SHP77 (cell line): ENCODE measurements at regions not wholly inside any gene's neighbourhood (a gene's known extent, or its start where the extent isn't known, plus 50 kb on each side); places are given as distances from the start of the nearest gene placed in this dataset.

Source experiments
- DNase-seq, 2 experiments: peaks; one replicate each; lab custom pipeline; 2025; lab: John Stamatoyannopoulos, UW

DNA sequence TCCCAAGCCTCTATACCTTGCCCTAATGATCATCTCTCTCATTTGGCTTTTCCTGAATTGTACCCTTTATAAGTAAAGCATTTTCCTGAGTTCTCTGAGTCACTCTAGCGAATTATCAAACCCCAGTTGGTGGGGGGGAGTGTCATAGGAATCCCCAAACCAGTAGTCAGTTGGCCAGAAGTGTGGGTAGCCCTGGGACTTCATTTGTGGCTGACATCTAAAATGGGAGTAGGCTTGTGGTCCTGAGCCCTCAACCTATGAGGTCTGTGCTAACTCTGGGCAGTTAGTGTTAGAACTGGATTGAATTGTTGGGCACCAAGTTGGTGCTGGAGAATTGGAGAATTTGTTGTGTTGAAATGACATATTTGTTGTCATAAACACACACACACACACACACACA, 91.3 kb downstream of the BBS10 start:
- no peak for DNase-seq

DNA sequence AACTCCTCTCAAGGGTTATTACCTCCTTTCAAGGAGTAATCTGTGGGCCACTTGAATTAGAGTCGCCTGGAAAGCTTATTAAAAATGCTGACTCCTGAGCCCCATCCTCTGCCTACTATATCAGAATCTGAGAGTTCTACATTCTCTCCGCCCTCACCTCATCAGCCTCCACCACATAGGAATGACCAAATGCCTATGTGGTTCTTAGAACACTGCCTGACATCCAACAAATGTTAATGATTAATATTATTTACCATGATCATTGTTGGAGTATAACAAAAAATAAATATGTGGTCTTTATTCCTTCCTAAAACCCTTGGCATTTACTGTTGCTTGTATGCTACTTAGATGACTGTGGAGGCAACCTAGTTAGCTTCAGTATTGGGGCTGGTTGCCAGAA, 91.9 kb downstream of the BBS10 start:
- DNase-seq = no peak

DNA sequence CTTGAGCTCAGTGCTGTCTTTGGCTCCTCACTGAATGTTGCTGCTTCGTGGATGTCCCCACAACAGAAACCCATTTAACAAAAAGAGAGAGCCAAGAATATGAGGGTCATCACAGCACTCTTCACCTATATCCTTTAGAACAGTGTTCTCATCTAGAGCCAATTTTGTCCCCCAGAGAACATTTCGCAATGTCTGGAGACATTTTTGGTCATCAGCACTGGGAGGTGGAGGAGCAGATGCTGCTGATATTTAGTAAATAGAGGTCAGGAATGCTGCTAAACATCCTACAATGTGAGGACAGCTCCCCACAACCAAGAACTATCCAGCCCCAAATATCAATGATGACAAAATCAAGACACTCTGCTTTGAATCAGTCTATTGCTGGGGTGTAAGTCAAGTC, 92.5 kb downstream of the BBS10 start:
- no peak for DNase-seq

DNA sequence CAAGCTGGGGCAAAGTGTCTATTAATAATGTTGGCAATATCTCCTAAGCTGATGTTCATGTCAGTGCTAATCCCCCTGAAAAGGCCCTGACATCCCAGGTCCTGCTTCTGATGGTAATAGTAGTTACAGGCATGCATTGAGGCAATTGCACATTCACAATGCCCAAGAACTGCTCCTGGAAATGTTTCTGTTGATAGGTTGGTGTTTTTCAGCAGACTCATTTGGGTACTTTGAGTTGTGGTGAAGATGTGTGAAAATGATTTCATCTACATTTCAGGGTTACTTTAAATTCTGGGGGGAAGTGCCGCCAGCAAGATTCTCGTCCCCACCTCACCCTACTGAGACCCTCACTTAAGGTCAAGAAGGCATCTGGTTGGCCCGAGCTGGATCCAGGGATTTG, 92.9 kb downstream of the BBS10 start:
- DNase-seq = no peak

DNA sequence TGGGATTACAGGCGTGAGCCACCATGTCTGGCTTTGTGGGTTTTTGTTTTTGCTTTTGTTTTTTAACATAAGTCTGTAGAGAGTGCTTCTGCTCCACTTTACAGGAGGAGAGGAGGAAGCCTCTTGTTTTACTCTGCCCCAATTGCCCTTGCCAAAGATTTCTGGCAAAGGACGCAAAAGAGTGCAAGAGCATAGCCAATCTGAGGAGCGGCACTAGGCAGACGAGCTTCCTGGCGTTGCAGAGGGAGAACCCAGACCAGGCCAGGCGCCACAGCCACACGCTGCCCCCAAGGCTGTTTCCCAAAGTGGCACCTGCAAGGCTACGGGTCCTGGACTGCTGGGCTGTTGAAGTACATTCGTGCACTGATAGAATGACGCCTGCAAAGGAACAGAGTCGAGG, 96.2 kb downstream of the BBS10 start:
- DNase-seq = no peak

DNA sequence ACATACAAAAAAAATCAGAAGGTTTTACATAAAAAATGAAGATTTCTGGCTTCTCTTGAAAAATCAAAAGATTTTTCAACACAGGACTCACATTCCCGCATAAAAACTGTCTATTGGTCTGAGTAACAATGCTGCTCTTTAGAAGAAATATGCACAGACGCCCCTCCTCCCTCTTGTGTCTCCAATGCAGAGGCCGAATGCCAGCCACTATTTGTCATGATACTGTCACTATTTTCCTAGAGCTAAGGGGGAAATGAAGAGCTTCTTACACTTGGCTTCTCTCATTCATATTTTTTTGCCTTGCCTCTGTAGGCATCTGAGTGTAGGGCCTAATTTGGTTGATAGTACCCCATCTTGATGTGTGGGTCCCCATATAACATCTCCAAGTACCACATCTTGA, 98.0 kb downstream of the BBS10 start:
- DNase-seq = no peak

DNA sequence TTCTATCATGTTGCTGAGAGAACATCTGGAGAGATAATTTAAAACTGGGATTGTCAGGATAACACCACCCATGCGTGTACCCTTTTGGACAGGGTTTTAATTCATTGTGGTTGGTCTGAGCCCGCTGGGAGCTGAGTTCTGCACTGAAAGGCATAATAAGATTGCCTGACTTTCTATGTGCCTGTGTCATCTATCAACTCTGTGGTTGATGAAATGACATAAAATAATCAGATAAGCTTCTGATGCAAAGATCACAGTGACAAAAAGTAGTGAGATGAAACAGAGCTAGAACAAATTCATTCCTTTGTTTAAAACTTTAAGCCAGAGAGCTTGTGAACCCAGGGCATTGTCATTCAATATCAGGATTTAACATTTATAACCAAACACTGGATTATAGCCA, 98.7 kb downstream of the BBS10 start:
- DNase-seq = no peak

DNA sequence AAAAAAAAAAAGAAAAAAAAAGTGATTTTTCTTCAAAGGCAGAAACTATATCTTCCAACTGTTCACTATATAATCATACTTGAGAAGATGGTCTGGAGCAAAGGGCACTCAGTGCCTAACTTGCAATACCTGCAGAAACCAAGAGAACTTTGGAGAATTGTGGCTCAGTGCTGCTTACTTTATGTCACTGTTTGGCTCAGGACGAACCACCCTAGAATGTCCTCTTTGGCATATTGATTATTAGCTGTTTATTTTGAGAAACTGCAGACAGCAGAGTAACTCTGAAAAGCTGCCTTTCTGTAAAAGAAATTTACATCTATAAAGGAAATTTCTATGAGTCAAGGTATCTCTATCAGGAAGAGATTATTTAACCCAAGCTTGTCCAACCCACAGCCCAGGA, 100.2 kb downstream of the BBS10 start:
- no peak for DNase-seq

DNA sequence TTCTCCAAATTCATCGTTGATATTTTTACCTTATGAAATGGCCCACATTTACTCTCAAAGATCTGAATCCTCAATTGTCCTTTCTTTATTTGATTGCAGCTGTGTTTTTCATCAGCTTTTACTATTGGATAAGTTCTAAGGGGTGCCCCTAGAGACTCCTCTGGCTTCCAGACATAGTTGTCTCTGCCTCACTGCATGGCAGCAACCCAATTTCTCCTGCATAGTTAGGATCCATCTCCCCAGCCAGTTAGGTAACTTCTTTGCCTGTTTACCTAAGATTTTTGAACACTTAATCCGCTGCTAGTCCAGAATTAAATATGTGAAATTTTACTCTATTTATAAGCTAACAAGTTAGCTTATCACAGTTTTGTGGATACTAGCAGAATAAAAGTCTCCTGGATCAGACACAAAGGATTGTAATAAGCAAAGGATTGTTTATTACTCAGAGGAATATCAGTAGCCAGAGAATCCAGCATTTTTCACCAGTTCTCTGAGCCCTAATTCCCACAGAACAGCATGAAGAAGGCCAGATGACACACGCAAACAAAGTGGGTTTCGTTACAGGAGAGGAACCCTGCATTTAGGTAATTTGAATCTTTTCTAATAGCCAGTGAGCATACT, 101.1 kb downstream of the BBS10 start:
- DNase-seq = no peak

DNA sequence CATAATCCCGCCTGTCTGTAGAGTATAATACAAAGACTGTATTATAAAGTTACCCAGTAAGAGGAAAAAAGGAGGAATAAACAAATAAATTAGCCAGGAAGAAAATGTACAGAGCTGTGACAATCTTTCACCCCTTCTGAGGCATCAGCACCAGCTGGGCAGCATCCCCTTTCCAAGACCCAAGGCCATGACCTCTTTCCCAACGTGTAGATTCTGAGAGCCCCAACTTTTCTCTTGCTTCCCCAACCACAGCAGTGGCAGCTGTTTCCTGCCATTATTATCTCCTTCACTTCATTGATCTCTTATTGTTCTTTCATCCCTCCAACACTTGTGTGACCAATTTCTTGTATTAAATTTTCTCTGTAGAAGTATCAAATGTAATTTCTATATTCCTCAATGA, 101.6 kb downstream of the BBS10 start:
- no peak for DNase-seq

DNA sequence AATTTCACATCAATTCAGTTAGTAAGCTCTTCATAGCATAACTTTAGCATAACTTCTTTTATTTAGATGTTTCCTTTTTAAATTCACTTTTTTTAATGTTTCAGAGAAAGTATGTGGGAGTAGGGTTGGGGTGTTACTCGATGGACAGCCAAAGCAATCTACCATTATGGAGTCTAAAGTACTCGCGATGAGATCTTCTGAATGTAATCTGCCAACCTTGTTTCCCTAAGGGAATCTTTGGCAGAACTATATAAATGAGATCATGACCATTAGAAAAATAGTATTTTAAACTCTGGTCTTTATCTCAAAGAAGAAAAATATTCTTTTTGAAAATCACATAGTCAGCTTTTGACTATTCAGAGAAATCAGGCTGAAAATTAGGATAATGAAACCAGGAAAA, 103.9 kb downstream of the BBS10 start:
- no peak for DNase-seq

DNA sequence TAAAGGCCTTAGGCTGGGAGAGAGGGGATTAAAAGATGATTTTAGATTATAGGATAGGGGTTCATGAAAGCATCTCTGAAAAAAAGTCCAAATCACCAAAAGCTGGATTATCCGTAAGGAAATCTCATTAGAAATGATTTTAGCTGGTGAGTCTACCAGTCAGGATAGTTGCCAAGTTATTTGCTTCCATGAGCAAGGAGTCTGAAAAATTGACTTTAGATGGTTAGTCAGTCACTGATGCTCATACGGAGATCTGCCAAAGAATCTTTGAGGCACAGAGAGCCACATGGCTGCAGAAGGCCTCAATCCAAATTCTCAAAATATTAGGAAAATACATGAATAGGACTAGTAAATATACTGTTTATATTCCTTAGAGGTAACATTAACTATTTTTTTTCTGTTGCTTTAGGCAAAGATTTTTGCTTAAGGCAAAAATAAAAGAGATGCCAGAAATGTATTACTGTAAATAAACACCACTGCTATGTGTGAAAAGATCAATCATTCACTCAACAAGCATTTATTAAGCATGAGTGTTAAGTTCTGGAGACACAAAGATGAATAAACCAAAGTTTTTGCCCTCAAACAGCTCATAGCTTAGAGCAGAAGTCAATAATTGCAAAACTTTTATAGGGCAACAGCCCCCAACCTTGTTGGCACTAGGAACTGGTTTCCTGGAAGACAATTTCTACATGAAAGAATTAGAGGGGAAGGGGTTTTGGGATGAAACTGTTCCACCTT, 105.2 kb downstream of the BBS10 start:
- DNase-seq = no peak

DNA sequence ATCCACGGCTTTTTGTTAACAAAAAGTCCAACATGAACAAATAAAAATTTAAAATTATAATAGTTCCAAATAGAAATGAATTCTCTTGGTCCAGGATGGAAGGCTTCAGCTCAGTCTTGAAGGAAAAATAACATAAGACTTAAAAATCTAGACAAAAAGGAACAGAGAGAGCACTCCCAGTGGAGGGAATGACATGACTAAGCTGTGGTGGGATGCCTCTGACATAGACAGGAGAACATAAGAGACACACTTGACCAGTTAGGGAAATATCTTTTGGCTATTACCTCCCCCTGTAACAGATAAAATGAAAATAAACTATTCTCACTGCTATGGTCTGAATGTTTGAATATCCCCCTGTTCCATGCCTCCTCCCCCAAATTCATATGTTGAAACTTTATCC, 106.8 kb downstream of the BBS10 start:
- DNase-seq = no peak

DNA sequence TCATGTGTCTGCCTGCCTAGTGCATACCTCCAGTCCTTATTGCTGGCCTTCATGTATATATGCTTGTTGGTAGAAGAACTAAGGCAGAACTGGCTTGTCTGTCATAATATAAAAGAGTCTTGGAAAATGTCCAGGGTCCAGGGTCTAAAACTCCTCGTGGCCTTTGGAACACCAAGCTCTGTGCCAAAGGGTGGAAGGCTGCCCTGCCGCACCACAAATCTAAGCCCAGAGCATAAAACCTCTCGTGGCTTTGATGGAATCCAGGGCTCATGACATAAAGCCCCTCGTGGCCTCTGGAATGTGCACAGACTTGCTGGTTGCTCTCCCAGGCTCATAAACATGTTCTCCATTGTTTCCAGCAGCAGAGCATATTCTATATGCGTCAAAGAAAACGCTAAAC, 107.9 kb downstream of the BBS10 start:
- DNase-seq = no peak

DNA sequence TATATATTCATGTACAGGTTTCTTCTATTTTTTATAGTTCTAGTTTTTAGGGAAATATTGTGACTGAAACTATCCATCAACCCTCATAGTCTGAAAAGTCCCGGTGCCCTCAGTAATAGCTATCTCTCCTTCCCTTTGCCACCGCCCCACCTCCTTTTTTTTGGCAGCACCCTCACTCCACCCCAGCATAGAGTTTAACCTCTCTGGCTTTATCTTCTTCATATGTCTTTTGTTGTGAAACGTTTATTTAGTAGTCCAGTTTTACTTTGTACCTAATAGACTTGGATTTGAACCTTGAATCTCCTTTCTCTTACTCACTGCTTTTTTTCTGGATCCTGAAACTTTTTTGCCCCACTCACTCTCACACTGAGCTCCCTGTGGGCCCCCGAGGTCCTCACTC, 109.5 kb downstream of the BBS10 start:
- DNase-seq = no peak

DNA sequence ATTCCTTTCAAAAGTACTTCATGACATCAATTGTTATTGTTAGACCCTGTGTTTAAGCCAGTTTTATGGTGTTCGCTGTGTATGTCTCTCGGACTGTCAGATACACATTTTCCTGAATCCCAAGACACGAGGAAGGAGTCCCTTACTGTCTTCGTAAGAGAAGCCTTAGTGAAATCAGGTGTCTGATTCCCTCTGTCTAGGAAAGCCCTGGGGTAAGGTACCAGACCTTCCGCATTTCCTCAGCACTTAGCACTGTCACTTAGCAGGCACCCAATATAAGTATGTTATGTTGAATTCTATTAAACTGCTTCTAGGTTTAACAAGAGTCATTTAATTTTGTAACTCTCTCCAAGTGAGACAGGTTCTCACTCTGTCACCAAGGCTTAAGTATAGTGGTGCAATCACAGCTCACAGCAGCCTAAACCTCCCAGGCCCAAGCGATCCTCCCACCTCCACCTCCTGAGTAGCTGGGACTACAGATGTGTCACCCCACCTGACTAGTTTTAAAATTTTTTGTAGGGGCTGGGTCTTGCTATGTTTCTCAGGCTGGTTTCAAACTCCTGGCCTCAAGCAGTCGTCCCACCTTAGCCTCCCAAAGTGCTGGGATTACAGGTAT, 111.0 kb downstream of the BBS10 start:
- no peak for DNase-seq

DNA sequence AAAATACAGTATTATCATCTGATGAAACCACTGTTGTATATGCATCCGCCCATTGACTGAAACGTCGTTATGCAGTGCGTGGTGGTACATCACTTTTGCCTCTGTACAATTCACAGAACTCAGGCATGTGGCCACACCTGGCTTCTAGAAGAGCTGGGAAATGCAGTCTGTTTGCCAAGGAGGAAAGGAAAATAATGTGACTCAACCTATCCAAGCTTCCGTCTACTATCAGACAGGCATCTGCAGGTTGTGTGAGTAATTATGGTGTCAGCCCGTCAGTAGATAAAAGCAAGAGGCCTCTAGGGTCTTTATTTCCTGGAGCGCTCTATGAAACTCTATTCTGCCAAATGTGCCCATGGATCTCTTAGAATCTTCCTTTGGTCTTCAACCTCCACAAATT, 111.6 kb downstream of the BBS10 start:
- no peak for DNase-seq

DNA sequence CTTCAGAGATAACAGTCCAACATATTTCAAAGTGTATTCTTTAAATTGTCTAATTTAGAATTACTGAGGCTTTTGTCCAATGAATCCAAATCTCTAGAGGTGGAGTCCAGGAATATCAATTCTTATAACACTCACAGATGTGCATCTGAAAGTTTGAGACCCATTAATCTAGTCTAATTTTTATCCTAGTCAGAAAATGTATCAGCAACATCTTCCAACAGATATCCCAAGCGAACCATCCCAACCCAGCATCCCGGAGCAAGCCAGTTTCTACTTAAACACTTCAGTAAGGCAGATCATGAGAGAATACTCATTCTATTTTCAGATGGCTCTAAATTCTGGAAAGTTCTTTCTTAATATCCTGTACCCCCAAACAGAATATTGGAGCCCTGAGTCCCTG, 113.5 kb downstream of the BBS10 start:
- DNase-seq = no peak

DNA sequence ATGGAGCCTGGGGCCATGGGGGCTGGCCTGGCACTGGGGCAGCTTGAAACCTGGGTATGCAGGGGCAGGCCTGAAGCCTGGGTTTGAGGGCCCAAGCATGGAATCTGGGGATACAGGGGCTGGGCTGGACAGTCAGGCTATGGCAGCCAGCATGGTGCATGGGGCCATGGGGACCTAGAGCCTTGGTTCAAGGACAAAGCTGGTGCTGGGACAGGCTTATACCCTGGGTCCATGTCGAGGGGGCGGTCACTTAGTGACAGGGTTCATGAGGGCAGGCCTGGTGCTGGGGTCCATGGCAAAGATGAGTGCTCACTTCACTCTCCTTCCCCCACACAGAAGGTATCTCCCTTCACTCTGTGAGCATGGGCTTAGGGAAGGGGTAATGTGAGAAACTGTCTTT, 116.2 kb downstream of the BBS10 start:
- DNase-seq = no peak

DNA sequence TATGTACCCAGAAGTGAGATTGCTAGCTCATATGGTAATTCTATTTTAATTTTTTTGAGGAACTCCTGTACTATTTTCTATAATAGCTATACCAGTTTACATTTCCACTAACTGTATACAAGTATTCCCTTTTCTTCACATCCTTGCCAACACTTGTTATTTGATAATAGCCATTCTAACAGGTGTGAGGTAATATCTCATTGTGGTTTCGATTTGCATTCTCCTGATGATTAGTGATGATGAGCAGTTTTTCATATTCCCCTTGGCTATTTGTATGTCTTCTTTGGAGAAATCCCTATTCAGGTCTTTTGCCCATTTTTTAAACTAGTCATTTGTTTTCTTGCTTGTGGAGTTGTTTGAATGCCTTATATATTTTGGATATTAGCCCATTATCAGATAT, 121.3 kb downstream of the BBS10 start:
- DNase-seq = no peak

DNA sequence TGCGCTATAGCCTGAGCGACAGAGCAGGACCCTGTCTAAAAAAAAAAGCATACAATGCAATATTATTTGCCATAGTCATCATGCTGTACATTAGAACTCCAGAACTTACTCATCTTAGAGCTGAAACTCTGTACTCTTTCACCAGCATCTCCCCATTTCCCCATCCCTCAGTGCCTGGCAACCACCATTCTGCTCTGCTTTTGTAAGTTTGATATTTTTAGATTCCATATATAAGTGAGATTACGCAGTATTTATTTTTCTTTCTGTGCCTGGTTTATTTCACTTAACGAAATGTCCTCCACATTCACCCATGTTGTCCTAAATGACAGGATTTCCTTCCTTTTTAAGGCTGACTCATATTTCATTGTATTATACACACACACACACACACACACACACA, 121.8 kb downstream of the BBS10 start:
- DNase-seq = no peak

DNA sequence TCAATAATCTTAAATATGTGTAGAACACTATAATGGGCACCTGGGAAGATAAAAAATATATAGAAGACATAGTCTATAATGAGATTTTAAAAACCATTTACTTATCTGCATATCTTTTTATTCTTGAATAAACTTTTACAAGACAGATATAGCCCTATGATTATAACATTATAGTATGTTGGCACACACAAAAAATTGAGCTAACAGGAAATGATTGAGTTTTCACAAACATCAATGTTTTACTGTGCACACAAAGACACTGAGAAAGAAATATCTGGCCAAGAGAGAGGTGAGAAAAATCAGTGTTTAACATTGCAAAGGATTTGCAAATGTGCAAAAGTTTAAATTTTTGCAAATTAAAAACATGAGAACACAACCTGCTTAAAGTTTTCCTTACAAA, 124.3 kb downstream of the BBS10 start:
- no peak for DNase-seq

DNA sequence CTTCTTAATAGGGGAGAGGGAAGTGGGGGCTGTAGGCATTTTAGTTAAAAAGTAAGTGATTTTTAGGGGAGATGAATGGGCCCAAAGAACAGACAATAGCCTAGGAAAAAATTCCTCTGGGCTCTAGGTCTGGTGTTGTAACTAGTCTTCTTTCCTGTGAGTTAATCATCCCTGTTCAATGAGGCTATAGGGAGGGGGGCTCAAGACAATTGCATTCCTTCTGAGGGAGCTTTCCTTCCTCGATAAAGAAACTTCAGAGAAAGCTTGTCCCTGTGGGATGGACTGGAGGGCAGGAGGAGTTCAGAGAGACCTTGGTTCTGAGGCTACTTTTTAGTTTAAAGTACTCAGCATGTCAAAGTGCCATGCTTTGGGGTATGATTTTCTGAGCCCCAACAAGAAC, 127.2 kb downstream of the BBS10 start:
- no peak for DNase-seq

DNA sequence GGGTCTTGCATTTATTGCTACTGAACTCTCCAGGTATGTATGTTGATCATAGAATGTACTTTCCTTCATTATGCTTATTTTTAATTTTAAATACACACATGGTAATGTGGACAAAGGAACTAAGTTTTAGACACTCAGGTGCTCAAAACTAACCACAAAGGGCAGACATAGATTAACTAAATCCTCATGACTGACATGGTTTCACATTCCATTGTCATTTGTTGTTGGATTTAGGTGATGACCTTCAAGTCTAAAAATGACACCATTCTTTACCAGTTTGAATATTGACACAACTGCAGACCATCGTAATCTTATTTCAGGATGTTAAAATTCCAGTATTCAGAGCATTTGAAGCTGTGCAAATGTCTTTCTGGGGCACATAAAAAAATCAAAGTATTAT, 128.4 kb downstream of the BBS10 start:
- no peak for DNase-seq
